NCI-H2227 (cell line): ENCODE measurements at regions not wholly inside any gene's neighbourhood (a gene's known extent, or its start where the extent isn't known, plus 50 kb on each side); places are given as distances from the start of the nearest gene placed in this dataset.
"Not testable (repeated sequence)": the region's sequence is repeated elsewhere in the genome, so short reads cannot be mapped to it uniquely, and the experiment has no call there.

ENCODE experiments used
- DNase-seq: peaks from one replicate; lab custom pipeline; 2025; ENCODE audit not compliant: unreplicated experiment; lab: John Stamatoyannopoulos, UW

DNA sequence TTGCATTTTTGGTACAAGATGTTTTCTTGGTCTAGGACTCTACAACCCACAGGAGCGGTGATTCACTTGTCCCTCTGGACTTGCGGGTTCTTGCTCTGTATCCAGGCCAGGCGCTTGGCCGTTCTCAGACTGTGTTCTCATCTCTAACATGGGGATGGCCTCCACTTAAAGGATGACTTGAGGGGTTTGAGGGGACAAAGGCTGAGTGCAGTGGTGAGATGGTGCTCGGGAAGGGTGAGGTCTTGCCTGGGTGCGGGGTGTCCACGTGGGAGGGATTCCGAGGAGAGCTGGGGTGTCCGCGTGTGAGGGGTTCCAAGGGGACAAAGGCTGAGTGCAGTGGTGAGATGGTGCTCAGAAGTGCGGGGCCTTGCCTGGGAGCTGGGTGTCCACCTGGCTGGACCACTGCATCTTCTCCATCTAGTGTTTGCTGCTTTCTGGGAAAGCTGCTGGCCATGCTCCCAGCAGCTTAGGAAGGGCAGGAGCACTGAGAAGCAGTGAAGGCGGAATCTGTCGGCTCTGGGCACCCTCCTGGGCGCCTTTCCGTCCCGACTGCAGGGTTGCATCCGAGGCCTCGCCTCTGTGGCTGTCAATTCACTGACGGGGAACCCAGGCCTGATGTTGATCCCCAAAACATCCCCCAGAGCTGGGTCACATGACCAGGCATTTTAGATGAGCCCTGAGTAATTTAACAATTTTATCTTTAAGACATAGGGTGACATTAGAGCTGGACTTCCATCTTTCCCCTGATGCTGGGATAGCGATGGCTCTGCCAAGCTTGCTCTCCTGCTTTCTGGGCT, 280.5 kb upstream of the IRX4 start:
- no peak for DNase-seq

DNA sequence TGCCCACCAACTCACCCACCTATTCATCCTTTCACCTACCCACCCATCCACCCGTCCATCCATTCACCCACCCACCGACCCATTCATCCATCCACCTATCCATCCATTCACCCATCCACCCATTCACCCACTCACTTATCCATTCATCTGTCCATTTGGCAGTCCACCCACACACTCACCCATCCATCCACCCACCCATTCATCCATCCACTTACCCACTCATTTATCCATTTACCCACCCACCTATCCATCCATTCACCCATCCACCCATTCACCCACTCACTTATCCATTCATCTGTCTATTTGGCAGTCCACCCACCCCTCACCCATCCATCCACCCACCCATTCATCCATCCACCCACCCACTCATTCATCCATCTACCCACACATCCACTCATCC, 278.1 kb upstream of the IRX4 start:
- no peak for DNase-seq

DNA sequence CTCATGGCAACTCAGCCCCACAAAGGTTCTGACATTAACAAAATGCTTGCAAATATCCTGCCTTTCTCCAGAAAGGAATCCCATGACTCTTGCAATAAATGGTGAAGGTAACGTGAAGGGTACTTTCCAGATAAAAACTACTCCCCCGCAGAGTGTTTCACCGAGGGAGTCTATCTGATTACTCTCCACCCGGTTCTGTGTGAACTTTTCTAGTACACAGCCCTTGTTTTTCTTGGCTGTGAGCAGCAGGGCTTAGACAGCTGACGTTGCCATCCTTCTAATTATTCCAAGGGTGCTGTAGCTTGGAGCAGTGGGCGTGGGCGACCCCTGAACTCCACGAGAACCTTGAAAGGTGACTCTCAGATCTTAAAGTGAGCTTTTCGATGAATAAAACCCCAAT, 276.0 kb upstream of the IRX4 start:
- no peak for DNase-seq

DNA sequence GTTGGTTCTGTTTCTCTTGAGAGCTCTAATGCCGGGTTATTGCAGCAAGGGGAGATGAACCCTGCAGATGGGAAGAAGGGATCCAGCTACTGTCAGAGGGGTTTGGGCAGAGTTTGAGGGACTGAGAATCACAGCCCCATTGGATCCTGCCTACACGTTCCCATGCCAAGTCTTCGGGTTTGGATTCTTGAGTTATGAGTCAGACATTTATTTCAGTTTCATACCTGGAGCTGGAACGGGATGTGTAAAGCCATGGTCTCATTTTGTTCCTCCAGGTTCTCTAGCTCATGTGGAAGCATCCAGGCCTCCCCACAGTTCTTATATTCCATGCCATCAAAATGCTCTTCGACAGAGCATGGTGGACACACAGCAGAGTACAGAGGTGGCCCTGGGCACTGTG, 275.4 kb upstream of the IRX4 start:
- DNase-seq, result no peak

DNA sequence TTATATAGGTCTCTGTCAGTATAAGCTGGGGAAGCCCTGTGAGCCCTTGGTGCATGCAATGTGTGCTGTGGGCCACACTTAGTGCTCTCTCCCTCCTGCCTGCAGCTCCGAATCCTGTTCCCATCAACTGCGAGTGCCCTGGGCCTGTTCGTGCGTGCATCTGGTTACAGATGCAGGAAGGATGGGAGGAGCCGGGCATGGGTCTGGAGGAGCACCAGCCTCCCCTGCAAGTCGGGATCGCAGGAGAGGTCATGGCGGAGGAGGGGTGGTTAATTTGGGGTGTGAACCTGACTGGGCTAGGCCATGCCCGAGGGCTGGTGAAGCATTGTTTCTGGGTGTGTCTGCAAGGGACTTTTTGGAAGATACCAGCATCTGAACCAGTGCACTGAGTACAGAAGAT, 274.6 kb upstream of the IRX4 start:
- DNase-seq, result no peak

DNA sequence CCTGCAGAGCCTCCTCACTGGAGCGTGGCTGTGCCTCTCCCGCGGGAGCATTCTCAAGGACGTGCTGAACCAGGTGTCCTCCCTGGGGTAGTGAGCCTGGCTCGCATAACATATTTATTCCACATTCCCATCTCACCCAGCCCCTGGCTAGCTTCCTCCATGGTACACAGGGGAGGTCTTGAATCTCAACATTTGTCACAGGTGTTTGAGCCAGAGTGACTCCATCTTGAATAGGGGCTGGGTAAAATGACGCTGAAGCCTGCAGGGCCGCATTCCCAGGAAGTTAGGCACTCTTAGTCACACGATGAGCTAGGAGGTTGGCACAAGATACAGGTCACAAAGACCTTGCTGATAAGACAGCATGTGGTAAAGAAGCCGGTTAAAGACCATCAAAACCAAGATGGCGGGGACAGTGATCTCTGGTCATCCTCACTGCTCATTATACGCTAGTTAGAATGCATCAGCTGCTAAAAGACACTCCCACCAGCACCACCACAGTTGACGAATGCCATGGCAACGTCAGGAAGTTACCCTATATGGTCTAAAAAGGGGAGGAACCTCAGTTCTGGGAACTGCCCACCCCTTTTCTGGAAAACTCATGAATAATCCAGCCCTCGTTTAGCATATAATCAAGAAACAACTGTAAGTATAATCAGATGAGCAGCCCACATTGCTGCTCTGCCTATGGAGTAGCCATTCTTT, 273.8 kb upstream of the IRX4 start:
- no peak for DNase-seq

DNA sequence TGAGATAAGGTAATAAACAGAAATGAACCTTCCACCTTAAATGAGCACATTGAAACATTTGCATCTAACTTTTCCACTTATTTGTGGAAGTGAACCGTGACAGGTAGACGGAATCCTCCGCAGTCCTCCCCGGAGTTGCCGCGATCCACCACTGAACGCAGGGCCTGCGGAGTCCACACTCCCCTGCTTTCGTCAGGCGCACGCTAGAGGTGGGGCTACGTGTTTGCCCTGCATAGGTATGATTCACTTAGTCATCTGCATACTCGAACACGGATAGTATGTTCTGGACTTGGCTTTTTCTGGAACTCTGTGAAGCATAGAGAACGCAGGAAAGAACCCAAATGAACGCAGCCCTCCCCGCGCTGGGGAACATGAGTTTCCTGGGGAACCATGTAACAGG, 272.8 kb upstream of the IRX4 start:
- no peak for DNase-seq

DNA sequence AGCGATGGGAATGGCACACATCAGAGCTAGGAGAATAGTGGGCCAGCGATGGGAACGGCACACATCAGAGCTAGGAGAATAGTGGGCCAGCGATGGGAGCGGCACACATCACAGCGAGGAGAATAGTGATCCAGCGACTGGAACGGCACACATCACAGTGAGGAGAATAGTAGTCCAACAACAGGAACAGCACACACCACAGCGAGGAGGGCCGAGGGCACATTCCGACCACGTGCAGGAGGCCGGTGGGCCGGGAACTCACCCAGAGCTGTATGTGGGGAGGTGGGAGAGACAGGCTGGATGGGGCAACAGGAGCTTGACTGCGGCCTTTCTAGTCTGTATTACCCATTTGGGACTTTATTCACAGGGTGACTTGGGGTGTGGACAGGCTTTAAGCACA, 271.1 kb upstream of the IRX4 start:
- DNase-seq, result no peak

DNA sequence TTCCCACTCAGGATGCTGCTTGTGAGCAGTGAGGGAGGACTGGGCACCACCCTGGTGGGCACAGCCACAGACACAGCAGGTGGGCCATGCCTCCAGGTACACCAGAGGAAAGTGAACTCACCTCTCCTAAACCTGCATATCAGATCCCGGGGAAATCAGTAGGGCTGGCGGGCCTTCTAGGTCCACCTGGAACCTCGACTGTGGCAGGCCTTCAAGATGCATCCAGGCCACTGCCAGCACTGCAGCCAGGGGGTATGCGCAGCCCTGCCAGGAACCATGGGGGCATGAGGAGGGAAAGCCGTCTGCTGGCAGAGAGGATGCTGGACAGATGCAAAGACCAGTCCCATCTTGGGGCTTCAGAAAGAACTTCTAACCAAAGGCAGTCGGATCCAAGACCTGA, 270.6 kb upstream of the IRX4 start:
- no peak for DNase-seq

DNA sequence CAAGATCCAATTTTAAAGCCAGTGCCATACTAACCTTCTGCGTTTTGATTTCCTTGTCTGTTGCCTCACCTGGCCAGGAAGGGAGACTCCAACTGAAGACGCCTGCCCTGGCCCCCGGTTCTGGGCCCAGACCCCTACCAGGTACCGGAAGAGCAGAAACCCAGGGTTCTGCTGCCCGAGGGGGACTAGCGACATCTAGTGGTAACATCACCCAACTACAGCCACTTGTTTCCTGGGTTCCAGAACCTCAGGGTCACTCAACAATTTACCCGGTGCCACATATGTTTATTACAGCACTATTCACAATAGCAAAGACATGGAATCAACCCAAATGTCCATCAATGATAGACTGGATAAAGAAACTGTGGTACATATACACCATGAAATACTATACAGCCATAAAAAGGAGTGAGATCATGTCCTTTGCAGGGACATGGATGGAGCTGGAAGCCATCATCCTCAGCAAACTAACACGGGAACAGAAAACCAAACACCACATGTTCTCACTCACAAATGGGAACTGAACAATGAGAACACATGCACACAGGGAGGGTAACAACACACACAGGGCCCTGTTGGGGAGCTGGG, 268.7 kb upstream of the IRX4 start:
- not testable (repeated sequence) for DNase-seq

DNA sequence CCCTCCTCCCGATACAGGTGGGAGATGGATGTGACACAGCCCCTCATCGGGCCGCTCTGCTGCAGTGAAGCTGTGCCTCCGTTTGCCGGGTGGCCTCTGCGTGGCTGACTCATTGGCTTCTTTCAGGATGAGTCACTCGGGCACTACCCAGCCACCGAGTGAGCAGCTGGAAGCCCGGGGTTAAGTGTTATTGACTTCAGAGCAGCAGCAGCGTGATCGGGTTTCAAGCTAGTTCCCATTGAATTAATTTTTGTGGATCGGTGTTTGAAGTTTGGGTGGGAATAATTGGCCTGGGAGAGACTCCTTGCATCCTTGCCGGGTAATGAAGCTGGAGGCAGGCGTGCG, 266.4 kb upstream of the IRX4 start:
- DNase-seq, result no peak

DNA sequence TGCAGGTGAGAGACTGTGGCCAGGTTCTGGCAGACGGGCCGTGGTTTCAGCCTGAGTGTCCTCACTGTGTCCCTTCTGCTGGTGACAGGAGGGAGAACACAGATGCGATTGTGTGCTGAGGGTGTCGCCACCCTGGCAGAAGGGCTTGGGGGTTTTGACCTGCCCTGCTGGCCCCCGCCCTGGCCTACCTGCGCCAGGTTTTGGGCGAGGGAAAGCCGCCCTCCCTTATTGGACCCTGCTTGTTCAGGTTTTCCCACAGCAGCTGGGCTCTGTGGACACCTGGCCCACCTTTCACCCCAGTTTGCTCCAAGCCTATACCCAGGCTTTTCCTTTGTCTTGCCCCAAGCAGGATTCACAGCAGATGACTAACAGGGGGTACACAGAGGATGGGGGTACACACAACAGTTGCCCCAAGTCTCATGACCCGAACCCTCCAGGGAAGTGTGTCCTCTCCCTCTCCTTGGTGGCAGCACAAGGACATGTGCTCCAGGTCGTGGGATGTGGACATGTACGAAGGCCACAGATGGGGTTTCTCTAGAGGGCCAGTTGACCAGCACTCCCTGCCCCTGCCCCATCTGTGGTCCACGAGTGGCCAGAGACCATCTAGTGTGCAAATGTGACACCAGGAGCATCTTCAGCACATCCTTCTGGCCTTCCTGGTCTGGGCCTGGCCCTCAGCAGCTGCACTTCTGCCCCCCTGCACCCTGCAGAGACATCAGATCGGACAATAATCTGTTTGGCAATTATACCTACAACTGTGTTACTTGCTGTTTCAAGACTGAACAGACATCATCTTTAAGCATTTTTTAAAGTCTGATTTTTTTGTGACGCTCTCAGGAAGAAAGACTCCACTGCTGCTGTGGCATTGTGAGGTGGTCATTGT, 265.8 kb upstream of the IRX4 start:
- no peak for DNase-seq

DNA sequence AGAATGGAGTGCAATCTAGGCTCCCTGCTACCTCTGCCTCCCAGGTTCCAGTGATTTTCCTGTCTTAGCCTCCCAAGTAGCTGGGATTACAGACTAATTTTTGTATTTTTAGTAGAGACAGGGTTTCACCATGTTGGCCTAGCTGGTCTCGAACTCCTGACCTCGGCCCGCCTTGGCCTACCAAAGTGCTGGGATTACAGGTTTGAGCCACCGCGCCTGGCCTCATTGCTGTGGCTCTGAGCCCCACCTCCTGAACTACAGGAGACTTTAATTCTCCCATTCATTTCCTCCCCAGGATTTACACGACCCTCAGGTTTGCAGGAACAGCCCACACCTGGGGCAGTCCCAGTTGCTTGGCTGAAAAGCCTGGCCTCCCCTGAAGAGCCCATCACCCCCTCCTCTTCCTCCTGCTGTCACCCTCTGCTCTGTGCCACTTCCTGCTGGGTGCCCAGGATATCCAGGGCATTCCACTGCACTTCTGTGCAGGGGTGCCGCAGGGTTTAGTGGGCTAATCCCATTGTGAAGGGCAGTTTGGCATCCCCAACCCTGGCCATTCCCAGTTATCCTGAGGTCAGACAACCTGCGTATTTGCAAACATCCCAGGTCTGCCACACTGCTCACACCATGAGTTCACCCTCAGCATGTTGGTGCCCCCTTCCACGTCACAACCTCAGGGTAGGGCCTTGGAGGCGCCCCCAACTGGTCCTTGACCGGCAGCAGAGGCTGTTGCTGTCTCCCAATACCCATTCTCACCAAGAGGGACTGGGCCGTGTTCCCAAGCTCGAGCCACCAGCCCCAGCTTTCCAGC, 265.0 kb upstream of the IRX4 start:
- no peak for DNase-seq

DNA sequence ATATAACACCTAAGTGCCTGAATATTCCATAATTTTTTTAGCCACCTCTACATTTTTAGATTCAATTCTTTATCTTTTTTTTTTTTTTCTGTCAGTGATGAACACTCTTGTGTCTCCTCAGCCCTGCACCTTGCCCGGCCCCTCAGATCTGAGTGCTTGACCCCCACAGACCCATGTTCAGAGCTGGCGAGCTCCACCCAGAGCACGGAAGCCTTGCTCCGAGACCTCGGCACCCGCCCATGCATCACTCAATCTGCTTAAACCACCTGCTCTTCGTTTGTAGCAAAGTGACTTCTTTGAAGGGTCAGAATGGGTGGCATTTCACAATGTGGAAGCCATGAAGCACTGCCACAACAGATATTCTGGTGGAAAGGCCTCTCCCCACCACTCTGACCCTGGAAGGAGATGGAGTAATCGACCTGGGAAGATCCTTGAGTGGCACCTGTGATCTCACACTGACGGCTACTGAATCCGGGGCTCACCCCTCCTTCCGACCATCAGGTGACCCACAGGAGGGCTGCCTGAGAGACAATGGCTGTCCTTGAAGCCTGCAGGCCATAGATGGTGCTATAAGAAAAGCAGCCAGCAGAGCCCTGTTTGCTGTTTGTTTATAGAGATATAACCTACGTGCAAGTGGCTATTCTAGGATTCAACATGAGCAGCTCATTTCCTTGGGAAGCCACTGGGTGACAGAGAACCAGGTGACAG, 261.1 kb upstream of the IRX4 start:
- DNase-seq, result no peak

DNA sequence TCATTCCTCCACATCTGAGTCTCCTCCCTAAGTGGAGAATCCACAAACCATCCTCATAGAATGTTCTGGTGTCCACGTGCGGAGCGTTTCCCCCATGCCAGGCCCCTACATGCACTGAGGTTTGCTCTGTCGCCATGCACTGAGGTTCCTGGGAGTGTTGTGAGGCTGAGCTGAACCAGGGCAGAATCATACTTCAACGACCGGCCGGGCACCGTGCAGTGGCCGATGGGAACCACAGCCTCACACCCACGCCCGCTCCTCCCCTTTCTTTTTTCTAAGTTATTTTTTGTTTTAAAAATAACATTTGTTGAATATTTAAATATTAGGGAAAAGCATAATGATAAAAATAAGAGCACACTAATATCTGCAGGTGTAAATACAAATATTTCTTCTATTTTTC, 260.4 kb upstream of the IRX4 start:
- no peak for DNase-seq

DNA sequence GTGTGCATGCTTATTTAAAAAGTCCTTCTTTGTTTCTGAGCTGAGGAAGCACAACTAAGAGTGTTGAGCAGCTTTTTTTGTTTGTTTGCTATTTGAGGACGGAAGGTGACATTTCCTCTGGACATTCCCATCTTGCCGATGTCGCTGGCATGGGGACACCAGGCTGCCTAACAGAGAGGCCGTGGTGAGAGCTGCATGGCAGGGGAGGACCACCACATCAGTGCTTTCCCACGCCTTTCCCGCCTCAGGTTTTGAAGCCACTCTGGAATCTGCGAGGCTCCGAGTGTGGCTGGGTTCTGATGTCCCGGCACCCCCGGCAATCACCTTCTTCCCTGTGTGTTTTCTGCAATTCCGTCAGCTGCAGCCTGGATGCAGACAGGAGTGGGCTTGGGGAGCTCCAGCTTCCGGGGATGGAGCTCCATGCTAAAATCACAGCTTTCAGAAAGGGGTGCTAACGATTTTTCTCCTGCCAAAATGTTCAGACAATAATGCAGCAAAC, 259.8 kb upstream of the IRX4 start:
- DNase-seq, result no peak

DNA sequence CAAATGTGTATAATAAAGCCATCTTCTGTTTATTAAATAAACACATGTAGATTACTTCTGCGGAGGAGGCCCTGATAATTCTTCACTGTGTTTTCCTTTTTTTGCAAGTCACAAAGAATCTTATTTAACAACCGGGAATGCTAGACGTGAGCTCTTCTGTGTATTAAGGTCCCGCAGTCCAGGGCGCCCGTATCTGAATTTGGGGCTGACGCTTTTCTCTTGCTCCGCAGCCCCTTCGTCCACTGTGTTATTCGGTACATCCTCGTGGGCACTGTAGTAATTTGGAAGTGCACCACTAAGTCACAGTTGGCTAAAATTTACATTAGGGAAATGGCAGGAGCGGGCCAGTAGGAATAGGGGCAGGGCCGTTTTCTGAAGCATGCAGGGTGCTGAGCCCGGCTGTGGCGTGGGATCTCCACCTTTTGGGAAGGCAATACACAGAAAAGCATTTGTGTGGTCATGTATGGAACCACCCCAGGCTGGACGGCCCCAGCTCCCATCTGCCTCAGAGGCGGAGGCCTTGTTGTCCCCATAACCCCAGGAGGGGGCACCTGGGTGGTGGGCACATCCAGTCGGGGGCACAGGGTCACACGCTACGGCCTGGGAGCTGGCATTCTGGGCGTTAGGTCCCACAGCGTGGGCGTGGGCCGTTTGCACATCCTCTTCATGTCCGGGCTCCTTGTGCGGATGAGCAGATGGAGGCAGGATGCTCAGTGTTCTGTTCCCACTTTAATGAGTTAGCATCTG, 258.7 kb upstream of the IRX4 start:
- DNase-seq, result no peak

DNA sequence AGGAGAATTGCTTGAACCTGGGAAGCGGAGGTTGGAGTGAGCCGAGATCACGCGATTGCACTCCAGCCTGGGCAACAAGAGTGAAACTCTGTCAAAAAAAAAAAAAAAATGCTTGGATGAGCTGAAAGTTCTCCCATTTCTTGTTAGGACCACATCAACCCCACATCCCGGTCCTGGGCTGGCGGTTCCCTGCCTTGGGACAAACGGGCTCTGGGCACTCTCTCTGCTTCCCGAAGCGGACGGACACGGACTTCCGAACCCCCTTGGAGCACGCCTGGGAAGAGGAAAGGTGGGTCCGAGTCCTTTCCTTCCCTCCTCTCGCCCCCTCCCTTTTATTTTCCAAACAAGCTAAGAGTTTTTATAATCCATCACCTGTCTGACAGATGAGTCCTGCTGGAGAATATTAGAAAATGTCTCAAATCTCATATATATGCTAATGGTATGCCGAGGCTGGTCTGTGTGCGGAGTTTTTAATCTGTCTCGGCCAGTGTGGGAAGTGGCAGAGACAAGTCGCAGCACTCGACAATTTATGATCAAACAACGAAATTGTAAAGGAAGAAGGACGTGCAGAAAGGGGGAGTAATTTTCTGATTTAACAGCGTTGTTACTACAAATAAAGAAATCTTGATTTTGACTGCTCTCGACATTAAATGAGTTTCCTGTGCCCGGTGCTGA, 257.9 kb upstream of the IRX4 start:
- DNase-seq, result no peak

DNA sequence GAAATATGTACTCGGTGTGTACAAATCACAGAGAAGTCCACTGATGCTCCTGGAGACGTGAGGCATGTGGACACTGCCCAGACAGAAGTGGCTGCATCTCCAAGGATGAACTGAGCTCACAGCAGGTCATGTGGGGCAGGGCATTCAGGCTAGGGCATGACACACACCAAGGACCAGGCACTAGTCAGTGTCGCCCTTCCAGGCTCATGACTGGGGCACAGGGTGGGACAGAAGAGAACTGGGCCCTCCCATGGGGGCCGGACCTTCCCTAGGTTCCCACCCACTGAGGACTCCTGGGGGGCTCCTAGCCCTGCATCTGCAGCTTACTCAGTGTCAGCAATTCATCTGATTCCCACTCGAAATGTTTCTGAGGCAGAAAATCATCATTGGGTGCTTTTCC, 256.8 kb upstream of the IRX4 start:
- DNase-seq, result no peak
